IMR-90 (cell line): ENCODE measurements at regions not wholly inside any gene's neighbourhood (a gene's known extent, or its start where the extent isn't known, plus 50 kb on each side); places are given as distances from the start of the nearest gene placed in this dataset.

Experiments used
- ATAC-seq: fragments of 200-7000 bp; cut with Tn5 transposase; 2 replicates; pipeline ENCODE4 v1.9.1; 2020; ENCODE audit warnings: low read depth, mild to moderate bottlenecking, moderate library complexity
- BruUV-seq: library from RNA; stranded (reverse); fragments of 400-500 nt; replicated peaks from 2 replicates; lab custom pipeline; 2021; lab: Mats Ljungman, UMichigan
- CTCF ChIA-PET: fragments of 300-600 bp; formaldehyde crosslinking; extraction: SDS; loops from one replicate; lab custom pipeline; 2021; ENCODE audit warnings: antibody characterized with exemption; lab: Yijun Ruan, JAX
- POLR2A ChIA-PET: fragments of 300-600 bp; sonication (Branson Sonifier 250); formaldehyde crosslinking; loops from one replicate; lab custom pipeline; 2022; ENCODE audit warnings: antibody characterized with exemption; ENCODE audit not compliant: unreplicated experiment; lab: Charles Lee
- DNase-seq: peaks from one replicate; pipeline ENCODE4 v3.0.0; 2013
- H2AFZ ChIP-seq: replicated peaks from 2 replicates; pipeline ENCODE3; 2013; ENCODE audit warnings: low read length, mild to moderate bottlenecking; ENCODE audit not compliant: poor library complexity
- H2AK5ac ChIP-seq: 2 replicates; pipeline ENCODE4 v1.6.1; 2013; ENCODE audit warnings: low read depth, low read length, inconsistent platforms
- H2AK9ac ChIP-seq: replicated peaks from 2 replicates; pipeline ENCODE3; 2013; ENCODE audit warnings: mild to moderate bottlenecking, low read depth, low read length, moderate library complexity; ENCODE audit not compliant: poor library complexity
- H2BK120ac ChIP-seq: 2 replicates; pipeline ENCODE4 v1.6.1; 2013; ENCODE audit warnings: low read depth, low read length, inconsistent platforms
- H2BK15ac ChIP-seq: 3 replicates; pipeline ENCODE4 v1.6.1; 2013; ENCODE audit warnings: low read depth, low read length, inconsistent platforms
- H2BK20ac ChIP-seq: 2 replicates; pipeline ENCODE4 v1.6.1; 2013; ENCODE audit warnings: low read depth, mild to moderate bottlenecking, inconsistent platforms, low read length, moderate library complexity
- H2BK5ac ChIP-seq: 2 replicates; pipeline ENCODE4 v1.6.1; 2013; ENCODE audit warnings: mild to moderate bottlenecking, low read depth, low read length, inconsistent platforms; ENCODE audit not compliant: poor library complexity, severe bottlenecking
- H3K14ac ChIP-seq: replicated peaks from 2 replicates; pipeline ENCODE4 v1.6.1; 2013; ENCODE audit warnings: low read depth, low read length, inconsistent platforms
- H3K18ac ChIP-seq: 2 replicates; pipeline ENCODE4 v1.6.1; 2013; ENCODE audit warnings: low read depth, low read length, control low read depth
- H3K23ac ChIP-seq: 2 replicates; pipeline ENCODE4 v1.6.1; 2013; ENCODE audit warnings: low read depth, low read length, inconsistent platforms
- H3K27ac ChIP-seq: 2 replicates; pipeline ENCODE4 v1.5.1; 2013; ENCODE audit warnings: mild to moderate bottlenecking, control low read depth, low read length; ENCODE audit not compliant: insufficient read depth
- H3K27me3 ChIP-seq: 2 replicates; pipeline ENCODE4 v1.6.1; 2013; ENCODE audit warnings: low read length; ENCODE audit not compliant: control insufficient read depth, insufficient read depth
- H3K36me3 ChIP-seq: 2 replicates; pipeline ENCODE4 v1.6.1; 2013; ENCODE audit warnings: low read length, mixed read lengths; ENCODE audit not compliant: control insufficient read depth, insufficient read depth
- H3K4ac ChIP-seq: 2 replicates; pipeline ENCODE4 v1.6.1; 2013; ENCODE audit warnings: low read depth, low read length, inconsistent platforms
- H3K4me1 ChIP-seq: 2 replicates; pipeline ENCODE4 v1.6.1; 2013; ENCODE audit warnings: low read length, mixed read lengths; ENCODE audit not compliant: control insufficient read depth, insufficient read depth
- H3K4me2 ChIP-seq: 2 replicates; pipeline ENCODE4 v1.6.1; 2013; ENCODE audit warnings: low read depth, mild to moderate bottlenecking, control low read depth, low read length, moderate library complexity
- H3K4me3 ChIP-seq: 2 replicates; pipeline ENCODE4 v1.5.1; 2013; ENCODE audit warnings: low read depth, mild to moderate bottlenecking, control low read depth, low read length, moderate library complexity; ENCODE audit not compliant: insufficient read depth
- H3K56ac ChIP-seq: 2 replicates; pipeline ENCODE4 v1.6.1; 2013; ENCODE audit warnings: low read length, inconsistent platforms; ENCODE audit not compliant: insufficient read depth; ENCODE audit errors: extremely low read depth
- H3K79me1 ChIP-seq, 2 experiments: 2 replicates each; pipeline ENCODE4 v1.6.1; 2013; ENCODE audit warnings: low read length in 2 of 2, inconsistent platforms in 1 of 2, low read depth in 1 of 2
- H3K9ac ChIP-seq: 2 replicates; pipeline ENCODE4 v1.6.1; 2013; ENCODE audit warnings: low read depth, low read length, control low read depth
- H3K9me1 ChIP-seq: 2 replicates; pipeline ENCODE4 v1.6.1; 2013; ENCODE audit warnings: low read length, inconsistent platforms; ENCODE audit not compliant: insufficient read depth
- H3K9me3 ChIP-seq: 2 replicates; pipeline ENCODE4 v1.6.1; 2013; ENCODE audit warnings: low read length; ENCODE audit not compliant: control insufficient read depth, insufficient read depth
- H4K20me1 ChIP-seq: 2 replicates; pipeline ENCODE4 v1.6.1; 2013; ENCODE audit warnings: low read length, inconsistent platforms; ENCODE audit not compliant: insufficient read depth
- H4K5ac ChIP-seq: 2 replicates; pipeline ENCODE4 v1.6.1; 2013; ENCODE audit warnings: mild to moderate bottlenecking, low read depth, low read length, control low read depth
- H4K8ac ChIP-seq, 2 experiments: 2 replicates each; pipeline ENCODE4 v1.6.1; 2013; ENCODE audit warnings: low read depth in 2 of 2, low read length in 2 of 2, control low read depth in 1 of 2, inconsistent platforms in 1 of 2
- H4K91ac ChIP-seq: 2 replicates; pipeline ENCODE4 v1.6.1; 2013; ENCODE audit warnings: low read depth, low read length, inconsistent platforms; ENCODE audit not compliant: insufficient read depth
- BHLHE40 ChIP-seq: fragments of 150-350 bp; IDR thresholded peaks from 2 replicates; pipeline ENCODE4 v1.6.1; 2016; ENCODE audit warnings: mild to moderate bottlenecking, low read depth, low read length
- CEBPB ChIP-seq: IDR thresholded peaks from 2 replicates; pipeline ENCODE4 v1.6.1; 2012; ENCODE audit warnings: low read depth, low read length, improper control_type of control experiment
- CHD1 ChIP-seq: IDR thresholded peaks from 2 replicates; pipeline ENCODE4 v1.6.1; 2012; ENCODE audit warnings: low read depth, low read length, improper control_type of control experiment
- ELK1 ChIP-seq: fragments of 150-350 bp; IDR thresholded peaks from 2 replicates; pipeline ENCODE4 v1.6.1; 2016; ENCODE audit warnings: low read depth, mild to moderate bottlenecking, low read length, moderate library complexity, borderline replicate concordance
- FOS ChIP-seq: fragments of 150-350 bp; IDR thresholded peaks from 2 replicates; pipeline ENCODE4 v1.6.1; 2016; ENCODE audit warnings: low read depth, low read length
- MAFK ChIP-seq: IDR thresholded peaks from 2 replicates; pipeline ENCODE4 v1.6.1; 2012; ENCODE audit warnings: low read depth, low read length, improper control_type of control experiment
- MAZ ChIP-seq: IDR thresholded peaks from 2 replicates; pipeline ENCODE4 v1.6.1; 2012; ENCODE audit warnings: low read depth, mild to moderate bottlenecking, low read length, improper control_type of control experiment, moderate library complexity, borderline replicate concordance
- MXI1 ChIP-seq: IDR thresholded peaks from 2 replicates; pipeline ENCODE4 v1.6.1; 2012; ENCODE audit warnings: low read depth, mild to moderate bottlenecking, low read length, moderate library complexity, borderline replicate concordance
- NFE2L2 ChIP-seq: fragments of 150-350 bp; IDR thresholded peaks from 2 replicates; pipeline ENCODE4 v1.6.1; 2016; ENCODE audit warnings: low read depth, mild to moderate bottlenecking, low read length
- POLR2A ChIP-seq: IDR thresholded peaks from 2 replicates; pipeline ENCODE4 v1.6.1; 2012; ENCODE audit warnings: mild to moderate bottlenecking, low read depth, low read length
- RAD21 ChIP-seq: IDR thresholded peaks from 2 replicates; pipeline ENCODE4 v1.6.1; 2012; ENCODE audit warnings: low read length, improper control_type of control experiment
- RCOR1 ChIP-seq: IDR thresholded peaks from 2 replicates; pipeline ENCODE4 v1.6.1; 2012; ENCODE audit warnings: mild to moderate bottlenecking, low read length, improper control_type of control experiment; ENCODE audit not compliant: insufficient replicate concordance
- RFX5 ChIP-seq: IDR thresholded peaks from 2 replicates; pipeline ENCODE4 v1.8.0; 2012; ENCODE audit warnings: low read depth, mild to moderate bottlenecking, low read length, moderate library complexity
- SMC3 ChIP-seq: fragments of 150-350 bp; IDR thresholded peaks from 2 replicates; pipeline ENCODE4 v1.6.1; 2016; ENCODE audit warnings: low read depth, mild to moderate bottlenecking, antibody characterized with exemption, low read length, moderate library complexity
- WGBS, 2 experiments: methylation state at CpG; one replicate each; pipeline versions ENCODE4 v1.1.5 to v1.1.7; 2013; ENCODE audit warnings: missing lambda C conversion rate in 2 of 2; ENCODE audit not compliant: insufficient read length in 1 of 2; ENCODE audit errors: extremely low coverage in 2 of 2; 5-methylcytosine and 5-hydroxymethylcytosine counted together
- dilution Hi-C: fragments of 300-500 bp; cut with HindIII; formaldehyde crosslinking; loops from one replicate; pipeline ENCODE4 v1.14.3; 2018; ENCODE audit warnings: low sequenced_read_pairs; ENCODE audit not compliant: unreplicated experiment
- in situ Hi-C: fragments of 300-500 bp; cut with MboI; formaldehyde crosslinking; loops from 3 replicates; pipeline ENCODE4 v1.14.3; 2019; ENCODE audit warnings: low sequenced_read_pairs, inconsistent platforms, mixed read lengths
- intact Hi-C: fragments of 100-400 bp; cut with micrococcal nuclease; formaldehyde crosslinking; loops from 2 replicates; pipeline ENCODE4 v1.10.0; 2022
- TF ChIP-seq, protein P1 (sequence below): conservative IDR thresholded peaks from 2 replicates; pipeline ENCODE4 v1.5.1; 2012; ENCODE audit warnings: mild to moderate bottlenecking, low read depth, low read length, improper control_type of control experiment
- TF ChIP-seq, protein P2 (sequence below): fragments of 150-350 bp; IDR thresholded peaks from 2 replicates; pipeline ENCODE4 v1.6.1; 2017; ENCODE audit warnings: mild to moderate bottlenecking, antibody characterized with exemption, low read length, low read depth

- Histone ChIP-seq H2BK5ac (no peak overlapping the region), H3K27me3 (no peaks in the 10 kb centered on the region), H2BK20ac (no peak overlapping the region), H4K91ac (no peak overlapping the region), H3K27ac (no peak overlapping the region), H3K9me1 (no peaks in the 10 kb centered on the region), H4K5ac (no peak overlapping the region), H2AFZ (no peak overlapping the region), H4K8ac (no peak overlapping the region), H3K14ac (no peak overlapping the region), H3K36me3 (no peaks in the 10 kb centered on the region), H3K4me2 (no peak overlapping the region), H3K23ac (no peak overlapping the region), H3K79me1 (no peaks in the 10 kb centered on the region), H2AK9ac (no peak overlapping the region), H3K4me3 (no peak overlapping the region), H3K9ac (no peak overlapping the region), H3K18ac (no peak overlapping the region), H3K56ac (no peak overlapping the region), H3K4ac (no peak overlapping the region), H3K4me1 (no peaks in the 10 kb centered on the region), H2BK120ac (no peak overlapping the region), H3K9me3 (peaks cover 16% of the 10 kb centered on the region; the same call in 1 of the 2 replicates), H2AK5ac (no peak overlapping the region), H2BK15ac (no peak overlapping the region), H4K20me1 (no peaks in the 10 kb centered on the region)
- in situ Hi-C loops (no loop called here), dilution Hi-C loops (no loop called here), intact Hi-C loops (no loop called here)
- no TSS peak for BruUV-seq
- POLR2A ChIA-PET: no interaction called here
- 15% methylated on average over 2 of the region's 3 CpGs; no CpG with 5 or more reads in 1 of the 2 experiments for WGBS, 2 experiments
- TF ChIP-seq CEBPB (no peak), MXI1 (no peak), BHLHE40 (no peak), CHD1 (no peak), RFX5 (no peak), NFE2L2 (no peak), RCOR1 (no peak), MAFK (no peak), FOS (no peak), SMC3 (no peak), RAD21 (no peak), MAZ (no peak), POLR2A (no peak), ELK1 (no peak)
- TF ChIP-seq, protein P1, sequence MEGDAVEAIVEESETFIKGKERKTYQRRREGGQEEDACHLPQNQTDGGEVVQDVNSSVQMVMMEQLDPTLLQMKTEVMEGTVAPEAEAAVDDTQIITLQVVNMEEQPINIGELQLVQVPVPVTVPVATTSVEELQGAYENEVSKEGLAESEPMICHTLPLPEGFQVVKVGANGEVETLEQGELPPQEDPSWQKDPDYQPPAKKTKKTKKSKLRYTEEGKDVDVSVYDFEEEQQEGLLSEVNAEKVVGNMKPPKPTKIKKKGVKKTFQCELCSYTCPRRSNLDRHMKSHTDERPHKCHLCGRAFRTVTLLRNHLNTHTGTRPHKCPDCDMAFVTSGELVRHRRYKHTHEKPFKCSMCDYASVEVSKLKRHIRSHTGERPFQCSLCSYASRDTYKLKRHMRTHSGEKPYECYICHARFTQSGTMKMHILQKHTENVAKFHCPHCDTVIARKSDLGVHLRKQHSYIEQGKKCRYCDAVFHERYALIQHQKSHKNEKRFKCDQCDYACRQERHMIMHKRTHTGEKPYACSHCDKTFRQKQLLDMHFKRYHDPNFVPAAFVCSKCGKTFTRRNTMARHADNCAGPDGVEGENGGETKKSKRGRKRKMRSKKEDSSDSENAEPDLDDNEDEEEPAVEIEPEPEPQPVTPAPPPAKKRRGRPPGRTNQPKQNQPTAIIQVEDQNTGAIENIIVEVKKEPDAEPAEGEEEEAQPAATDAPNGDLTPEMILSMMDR: no peak
- TF ChIP-seq, protein P2, sequence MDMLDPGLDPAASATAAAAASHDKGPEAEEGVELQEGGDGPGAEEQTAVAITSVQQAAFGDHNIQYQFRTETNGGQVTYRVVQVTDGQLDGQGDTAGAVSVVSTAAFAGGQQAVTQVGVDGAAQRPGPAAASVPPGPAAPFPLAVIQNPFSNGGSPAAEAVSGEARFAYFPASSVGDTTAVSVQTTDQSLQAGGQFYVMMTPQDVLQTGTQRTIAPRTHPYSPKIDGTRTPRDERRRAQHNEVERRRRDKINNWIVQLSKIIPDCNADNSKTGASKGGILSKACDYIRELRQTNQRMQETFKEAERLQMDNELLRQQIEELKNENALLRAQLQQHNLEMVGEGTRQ: no peak
- DNase-seq (no peak), ATAC-seq (no peak)
- CTCF ChIA-PET: no interaction called here
Measured at GRCh38 chr20:19047951-19048296, 164.5 kb upstream of the SLC24A3 start.
